Neural cell (in vitro differentiated cells): ENCODE measurements at regions not wholly inside any gene's neighbourhood (a gene's known extent, or its start where the extent isn't known, plus 50 kb on each side); places are given as distances from the start of the nearest gene placed in this dataset.

ENCODE experiments used
- H2AFZ ChIP-seq: fragments of 200-600, 300-800 bp; sonication (generic), shearing (Covaris generic); 2 replicates; pipeline ENCODE4 v1.6.0; 2014; ENCODE audit warnings: low read depth, mild to moderate bottlenecking, antibody characterized with exemption, low read length, moderate library complexity
- H3F3A ChIP-seq: fragments of 200-600 bp; shearing (Covaris generic); 2 replicates; pipeline ENCODE4 v1.6.1; 2016; ENCODE audit warnings: mild to moderate bottlenecking, moderate library complexity, mixed read lengths, antibody characterized with exemption, low read length; ENCODE audit not compliant: insufficient read depth, poor library complexity, severe bottlenecking
- H3K27ac ChIP-seq: fragments of 200-600, 300-800 bp; sonication (generic), shearing (Covaris generic); 2 replicates; pipeline ENCODE4 v1.5.1; 2014; ENCODE audit warnings: mild to moderate bottlenecking, low read length, moderate library complexity
- H3K27me3 ChIP-seq: fragments of 300-800, 200-600 bp; sonication (generic), shearing (Covaris generic); 2 replicates; pipeline ENCODE4 v1.6.0; 2014; ENCODE audit warnings: mild to moderate bottlenecking, low read depth, low read length, moderate library complexity; ENCODE audit not compliant: insufficient read depth
- H3K36me3 ChIP-seq: fragments of 300-800, 200-600 bp; sonication (generic), shearing (Covaris generic); 2 replicates; pipeline ENCODE4 v1.5.1; 2014; ENCODE audit warnings: mild to moderate bottlenecking, antibody characterized with exemption, low read length, moderate library complexity; ENCODE audit not compliant: insufficient read depth
- H3K4me2 ChIP-seq: fragments of 300-800, 200-600 bp; sonication (generic), shearing (Covaris generic); 2 replicates; pipeline ENCODE4 v1.6.0; 2014; ENCODE audit warnings: mild to moderate bottlenecking, low read length
- H3K4me3 ChIP-seq: fragments of 300-800, 200-600 bp; sonication (generic), shearing (Covaris generic); 2 replicates; pipeline ENCODE4 v1.5.1; 2014; ENCODE audit warnings: mild to moderate bottlenecking, low read length, moderate library complexity
- H3K79me2 ChIP-seq: fragments of 200-600 bp; shearing (Covaris generic); replicated peaks from 2 replicates; pipeline ENCODE4 v1.6.0; 2014; ENCODE audit warnings: mild to moderate bottlenecking, low read length, moderate library complexity; ENCODE audit not compliant: insufficient read depth
- H3K9ac ChIP-seq: fragments of 300-800, 200-600 bp; sonication (generic), shearing (Covaris generic); 2 replicates; pipeline ENCODE4 v1.6.1; 2016; ENCODE audit warnings: mild to moderate bottlenecking, low read length, mixed read lengths
- H3K9me2 ChIP-seq: fragments of 200-600 bp; shearing (Covaris generic); 2 replicates; pipeline ENCODE4 v1.6.1; 2016; ENCODE audit warnings: mild to moderate bottlenecking, low read length, mixed read lengths; ENCODE audit not compliant: insufficient read depth
- H3K9me3 ChIP-seq: fragments of 200-600, 300-800 bp; sonication (generic), shearing (Covaris generic); 2 replicates; pipeline ENCODE4 v1.6.1; 2016; ENCODE audit warnings: mild to moderate bottlenecking, mixed run types, low read length, moderate library complexity, mixed read lengths
- H4K20me1 ChIP-seq: fragments of 200-600 bp; shearing (Covaris generic); 2 replicates; pipeline ENCODE4 v1.6.1; 2016; ENCODE audit warnings: mild to moderate bottlenecking, mixed run types; ENCODE audit not compliant: insufficient read depth
- CTCF ChIP-seq: fragments of 450-650 bp; IDR thresholded peaks from 2 replicates; pipeline ENCODE4 v1.5.1; 2014; ENCODE audit warnings: antibody characterized with exemption, mild to moderate bottlenecking, moderate library complexity; ENCODE audit not compliant: poor library complexity, severe bottlenecking
- EP300 ChIP-seq: fragments of 450-650 bp; conservative IDR thresholded peaks from 2 replicates; pipeline ENCODE4 v1.6.1; 2014; ENCODE audit warnings: antibody characterized with exemption, mild to moderate bottlenecking, moderate library complexity; ENCODE audit not compliant: poor library complexity, severe bottlenecking
- EZH2 ChIP-seq: fragments of 200-600, 300-800 bp; shearing (Covaris generic), sonication (generic); IDR thresholded peaks from 2 replicates; pipeline ENCODE4 v1.6.1; 2014; ENCODE audit warnings: antibody characterized with exemption, low read length, borderline replicate concordance, mild to moderate bottlenecking; ENCODE audit not compliant: insufficient read depth, poor library complexity, severe bottlenecking
- MXI1 ChIP-seq: fragments of 450-650 bp; conservative IDR thresholded peaks from 2 replicates; pipeline ENCODE4 v1.6.1; 2014; ENCODE audit warnings: antibody characterized with exemption, mild to moderate bottlenecking; ENCODE audit not compliant: poor library complexity, severe bottlenecking
- POLR2AphosphoS5 ChIP-seq: IDR thresholded peaks from 2 replicates; pipeline ENCODE4 v1.6.1; 2012
- RAD21 ChIP-seq: fragments of 450-650 bp; conservative IDR thresholded peaks from 2 replicates; pipeline ENCODE4 v1.6.1; 2014; ENCODE audit warnings: antibody characterized with exemption, mild to moderate bottlenecking, moderate library complexity
- REST ChIP-seq: IDR thresholded peaks from 2 replicates; pipeline ENCODE4 v1.6.1; 2012; ENCODE audit warnings: borderline replicate concordance
- SMC3 ChIP-seq: fragments of 450-650 bp; conservative IDR thresholded peaks from 2 replicates; pipeline ENCODE4 v1.6.1; 2014; ENCODE audit warnings: antibody characterized with exemption, mild to moderate bottlenecking, moderate library complexity; ENCODE audit not compliant: poor library complexity
- TAF1 ChIP-seq: IDR thresholded peaks from 2 replicates; pipeline ENCODE4 v1.6.1; 2012; ENCODE audit warnings: low read depth

DNA sequence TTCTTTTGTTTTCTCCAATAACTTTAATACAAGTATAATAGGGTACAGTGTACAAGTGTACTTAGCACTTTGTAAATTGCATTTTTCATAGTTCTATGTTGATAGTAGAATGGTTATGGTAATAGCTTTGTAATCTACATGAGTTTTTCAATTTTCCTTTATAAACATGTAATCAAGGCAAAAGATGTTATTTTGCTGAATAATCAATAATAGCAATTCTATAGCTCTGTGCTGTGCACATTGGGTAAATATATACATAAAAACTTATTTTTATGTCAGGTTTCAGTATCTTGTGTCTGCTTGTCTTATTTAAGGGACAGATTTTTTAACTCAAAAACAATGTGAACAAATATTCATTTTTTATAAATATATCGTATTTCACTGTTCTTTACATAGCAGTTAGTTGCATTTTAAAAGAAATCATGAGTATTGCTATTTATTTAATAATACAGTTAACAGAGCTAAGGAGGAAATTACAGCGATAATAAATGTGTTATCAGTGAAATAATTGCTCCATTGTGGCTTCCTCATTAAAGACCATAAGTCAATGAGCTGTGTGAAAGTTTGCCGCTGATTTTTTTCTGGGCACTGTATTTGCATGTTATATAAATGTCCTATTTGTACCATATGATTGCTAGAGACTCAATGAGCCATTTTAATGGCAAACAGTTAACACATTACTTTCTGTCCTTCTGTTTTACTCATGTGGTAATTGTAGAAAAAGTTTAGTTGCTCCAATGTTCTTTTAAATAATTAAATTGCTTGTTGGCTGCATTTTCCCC lies 214.6 kb upstream of the STAC start:
- no peaks in the 10 kb centered on the region for H4K20me1 ChIP-seq
- H3K27ac ChIP-seq = no peak overlapping the region
- TF ChIP-seq EZH2 (no peak), MXI1 (no peak), TAF1 (no peak), REST (no peak), EP300 (no peak)
- H3K4me2 ChIP-seq = no peak overlapping the region
- no peaks in the 10 kb centered on the region for H3K9me2 ChIP-seq
- no peaks in the 10 kb centered on the region for H3K36me3 ChIP-seq
- no peak overlapping the region for H3K4me3 ChIP-seq
- H3K27me3 ChIP-seq = no peaks in the 10 kb centered on the region
- H3K9ac ChIP-seq = no peak overlapping the region
- H3K9me3 ChIP-seq = no peaks in the 10 kb centered on the region
- H2AFZ ChIP-seq = no peak overlapping the region
- no peaks in the 10 kb centered on the region for H3F3A ChIP-seq
- H3K79me2 ChIP-seq = no peaks in the 10 kb centered on the region

- H3K4me3 ChIP-seq = no peak overlapping the region
- TF ChIP-seq EZH2 (no peak), POLR2AphosphoS5 (no peak), REST (no peak), MXI1 (no peak), SMC3 (no peak), TAF1 (no peak), RAD21 (no peak), CTCF (no peak), EP300 (no peak)
- no peaks in the 10 kb centered on the region for H3K79me2 ChIP-seq
- H3K4me2 ChIP-seq = no peak overlapping the region
- no peaks in the 10 kb centered on the region for H3F3A ChIP-seq
- H3K9me2 ChIP-seq = no peaks in the 10 kb centered on the region
- H2AFZ ChIP-seq = no peak overlapping the region
- H4K20me1 ChIP-seq = no peaks in the 10 kb centered on the region
- H3K27me3 ChIP-seq = no peaks in the 10 kb centered on the region
- H3K27ac ChIP-seq = no peak overlapping the region
- H3K9ac ChIP-seq = no peak overlapping the region
- H3K36me3 ChIP-seq = no peaks in the 10 kb centered on the region
- H3K9me3 ChIP-seq = no peaks in the 10 kb centered on the region
Observed at GRCh38 chr3:36166477-36166876, 213.8 kb upstream of the STAC start.
